Loucy (cell line): ENCODE measurements at regions not wholly inside any gene's neighbourhood (a gene's known extent, or its start where the extent isn't known, plus 50 kb on each side); places are given as distances from the start of the nearest gene placed in this dataset.

ENCODE experiments used
- H2AFZ ChIP-seq: fragments of 200-600 bp; sonication (generic); 2 replicates; pipeline ENCODE4 v1.6.0; 2016; ENCODE audit warnings: antibody characterized with exemption, mild to moderate bottlenecking, low read length, moderate library complexity
- H3F3A ChIP-seq: fragments of 200-600 bp; 2 replicates; pipeline ENCODE4 v1.6.0; 2016; ENCODE audit warnings: antibody characterized with exemption, low read depth, mild to moderate bottlenecking
- H3K27me3 ChIP-seq: fragments of 200-600 bp; sonication (generic); 2 replicates; pipeline ENCODE4 v1.6.1; 2014; ENCODE audit warnings: low read length, mild to moderate bottlenecking; ENCODE audit not compliant: insufficient read depth, poor library complexity, severe bottlenecking
- H3K36me3 ChIP-seq: fragments of 200-600 bp; sonication (generic); 2 replicates; pipeline ENCODE4 v1.6.1; 2016; ENCODE audit warnings: low read length; ENCODE audit not compliant: insufficient read depth
- H3K4me1 ChIP-seq: fragments of 200-600 bp; sonication (generic); 2 replicates; pipeline ENCODE4 v1.5.1; 2014; ENCODE audit warnings: low read length, mild to moderate bottlenecking; ENCODE audit not compliant: insufficient read depth, poor library complexity, severe bottlenecking
- H3K4me2 ChIP-seq: fragments of 200-600 bp; sonication (generic); 2 replicates; pipeline ENCODE4 v1.6.0; 2014; ENCODE audit warnings: antibody characterized with exemption, low read length, low read depth, mild to moderate bottlenecking; ENCODE audit not compliant: poor library complexity, severe bottlenecking
- H3K4me3 ChIP-seq: fragments of 200-600 bp; sonication (generic); 2 replicates; pipeline ENCODE4 v1.5.1; 2014; ENCODE audit warnings: low read length, mild to moderate bottlenecking, mixed read lengths; ENCODE audit not compliant: poor library complexity, severe bottlenecking
- H3K79me2 ChIP-seq: fragments of 200-600 bp; sonication (generic); 2 replicates; pipeline ENCODE4 v1.6.1; 2014; ENCODE audit warnings: low read length; ENCODE audit not compliant: insufficient read depth
- H3K9ac ChIP-seq: fragments of 200-600 bp; sonication (generic); 2 replicates; pipeline ENCODE4 v1.6.0; 2014; ENCODE audit warnings: mild to moderate bottlenecking, low read depth, low read length, moderate library complexity; ENCODE audit not compliant: poor library complexity, severe bottlenecking
- H3K9me2 ChIP-seq: fragments of 200-600 bp; sonication (generic); replicated peaks from 2 replicates; pipeline ENCODE4 v1.6.1; 2016; ENCODE audit warnings: low read depth, low read length, mixed read lengths
- H3K9me3 ChIP-seq: fragments of 200-600 bp; sonication (generic); 2 replicates; pipeline ENCODE4 v1.6.1; 2014; ENCODE audit warnings: mild to moderate bottlenecking, antibody characterized with exemption, low read length, low read depth; ENCODE audit not compliant: insufficient read depth
- H4K20me1 ChIP-seq: fragments of 200-600 bp; sonication (generic); 2 replicates; pipeline ENCODE4 v1.6.0; 2014; ENCODE audit warnings: antibody characterized with exemption, low read length, mild to moderate bottlenecking; ENCODE audit not compliant: insufficient read depth, poor library complexity, severe bottlenecking
- EZH2phosphoT487 ChIP-seq: fragments of 200-600 bp; IDR thresholded peaks from 2 replicates; pipeline ENCODE4 v1.6.1; 2018; ENCODE audit warnings: antibody characterized with exemption, mild to moderate bottlenecking, moderate library complexity, borderline replicate concordance
- TF ChIP-seq, protein P1 (sequence below): fragments of 200-600 bp; sonication (generic); conservative IDR thresholded peaks from 2 replicates; pipeline ENCODE4 v1.5.1; 2014; ENCODE audit warnings: mild to moderate bottlenecking, antibody characterized with exemption, low read length

DNA sequence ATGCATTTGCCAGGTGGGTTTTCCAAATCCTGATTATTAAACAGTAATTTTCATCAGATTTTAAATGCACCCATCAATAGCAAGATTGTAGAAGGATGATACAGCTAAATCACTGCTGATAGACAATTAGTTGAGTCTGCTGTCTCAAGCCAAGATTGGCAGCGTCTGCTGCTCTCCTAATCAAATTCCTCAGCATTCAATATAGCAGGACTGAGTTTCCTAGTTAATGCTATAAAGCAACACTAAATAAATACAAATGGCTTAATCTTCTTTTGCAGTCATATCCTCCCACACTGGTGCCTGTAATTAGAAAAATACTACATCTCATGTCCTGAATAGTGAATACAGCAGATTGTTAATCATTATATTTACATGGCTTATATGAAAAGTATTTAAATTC is 1028.8 kb downstream of the ADGRL2 start:
- Histone ChIP-seq H3K79me2 (no peaks in the 10 kb centered on the region), H4K20me1 (no peaks in the 10 kb centered on the region), H3K9me3 (no peaks in the 10 kb centered on the region), H3K4me1 (no peaks in the 10 kb centered on the region), H3K9me2 (no peaks in the 10 kb centered on the region), H3K27me3 (no peaks in the 10 kb centered on the region), H3K4me3 (no peak overlapping the region), H2AFZ (no peak overlapping the region), H3K4me2 (no peak overlapping the region), H3F3A (no peaks in the 10 kb centered on the region), H3K9ac (no peak overlapping the region), H3K36me3 (no peaks in the 10 kb centered on the region)
- TF ChIP-seq, protein P1, sequence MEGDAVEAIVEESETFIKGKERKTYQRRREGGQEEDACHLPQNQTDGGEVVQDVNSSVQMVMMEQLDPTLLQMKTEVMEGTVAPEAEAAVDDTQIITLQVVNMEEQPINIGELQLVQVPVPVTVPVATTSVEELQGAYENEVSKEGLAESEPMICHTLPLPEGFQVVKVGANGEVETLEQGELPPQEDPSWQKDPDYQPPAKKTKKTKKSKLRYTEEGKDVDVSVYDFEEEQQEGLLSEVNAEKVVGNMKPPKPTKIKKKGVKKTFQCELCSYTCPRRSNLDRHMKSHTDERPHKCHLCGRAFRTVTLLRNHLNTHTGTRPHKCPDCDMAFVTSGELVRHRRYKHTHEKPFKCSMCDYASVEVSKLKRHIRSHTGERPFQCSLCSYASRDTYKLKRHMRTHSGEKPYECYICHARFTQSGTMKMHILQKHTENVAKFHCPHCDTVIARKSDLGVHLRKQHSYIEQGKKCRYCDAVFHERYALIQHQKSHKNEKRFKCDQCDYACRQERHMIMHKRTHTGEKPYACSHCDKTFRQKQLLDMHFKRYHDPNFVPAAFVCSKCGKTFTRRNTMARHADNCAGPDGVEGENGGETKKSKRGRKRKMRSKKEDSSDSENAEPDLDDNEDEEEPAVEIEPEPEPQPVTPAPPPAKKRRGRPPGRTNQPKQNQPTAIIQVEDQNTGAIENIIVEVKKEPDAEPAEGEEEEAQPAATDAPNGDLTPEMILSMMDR: no peak
- TF ChIP-seq EZH2phosphoT487: no peak

DNA sequence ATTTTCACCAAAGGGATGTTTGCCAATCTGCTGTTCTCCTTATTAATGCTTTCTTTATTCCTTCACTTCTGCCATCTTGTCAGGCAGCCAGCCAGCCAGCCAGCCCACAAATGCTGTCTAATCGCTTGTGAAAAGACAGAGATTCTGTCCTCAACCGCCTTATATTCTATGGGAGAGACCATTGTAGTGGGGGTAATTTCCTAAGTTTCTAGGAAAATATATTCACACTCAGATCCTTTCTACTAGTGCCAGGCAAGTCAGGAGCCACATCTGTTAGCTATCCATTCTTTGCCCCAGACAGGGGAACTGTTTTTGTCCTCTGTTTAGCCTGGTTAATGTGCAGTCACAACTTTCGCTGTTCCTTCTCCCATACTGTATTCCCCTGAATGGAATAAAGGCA is 1023.1 kb downstream of the ADGRL2 start:
- Histone ChIP-seq H2AFZ (no peak overlapping the region), H3K4me3 (no peak overlapping the region), H3F3A (no peaks in the 10 kb centered on the region), H3K27me3 (no peaks in the 10 kb centered on the region), H4K20me1 (no peaks in the 10 kb centered on the region), H3K9me2 (no peaks in the 10 kb centered on the region), H3K9ac (no peak overlapping the region), H3K9me3 (no peaks in the 10 kb centered on the region), H3K79me2 (no peaks in the 10 kb centered on the region), H3K4me1 (no peaks in the 10 kb centered on the region), H3K36me3 (no peaks in the 10 kb centered on the region), H3K4me2 (no peak overlapping the region)
- TF ChIP-seq EZH2phosphoT487: no peak
- TF ChIP-seq, protein P1: no peak

DNA sequence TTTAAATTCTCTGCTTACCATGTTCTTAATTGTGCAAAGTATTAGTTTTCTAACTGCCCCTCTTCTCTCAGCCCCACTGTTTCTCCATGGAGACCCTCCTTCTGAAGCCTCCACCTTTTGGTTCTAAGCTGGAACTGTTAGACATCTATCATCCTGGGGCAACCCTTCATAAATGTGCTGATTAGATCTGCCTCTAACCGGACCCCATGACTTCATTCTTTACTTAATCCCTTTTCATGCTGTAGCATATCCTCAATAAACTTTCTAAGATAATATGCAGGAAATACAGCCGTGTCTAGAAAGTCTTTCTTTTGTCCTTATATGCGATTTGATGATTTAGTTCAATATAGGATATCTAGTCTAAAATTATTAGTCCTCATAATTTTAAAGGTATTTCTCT is 1020.1 kb downstream of the ADGRL2 start:
- Histone ChIP-seq H3K9me3 (no peaks in the 10 kb centered on the region), H2AFZ (no peak overlapping the region), H3K9ac (no peak overlapping the region), H3K4me1 (no peaks in the 10 kb centered on the region), H3K27me3 (no peaks in the 10 kb centered on the region), H3K79me2 (no peaks in the 10 kb centered on the region), H3F3A (no peaks in the 10 kb centered on the region), H3K9me2 (no peaks in the 10 kb centered on the region), H4K20me1 (no peaks in the 10 kb centered on the region), H3K4me3 (no peak overlapping the region), H3K4me2 (no peak overlapping the region), H3K36me3 (no peaks in the 10 kb centered on the region)
- TF ChIP-seq, protein P1: no peak
- no peak for TF ChIP-seq EZH2phosphoT487
